NCI-H2081 (cell line): ENCODE measurements at regions not wholly inside any gene's neighbourhood (a gene's known extent, or its start where the extent isn't known, plus 50 kb on each side); places are given as distances from the start of the nearest gene placed in this dataset.
"Not testable (repeated sequence)": the region's sequence is repeated elsewhere in the genome, so short reads cannot be mapped to it uniquely, and the experiment has no call there.

Experiments
- DNase-seq, 2 experiments: peaks; one replicate each; lab custom pipeline; 2025; lab: John Stamatoyannopoulos, UW

- no peak for DNase-seq
These were observed 56.3 kb upstream of the PRDM9 start for GRCh38 chr5:23451156-23451555.

DNA sequence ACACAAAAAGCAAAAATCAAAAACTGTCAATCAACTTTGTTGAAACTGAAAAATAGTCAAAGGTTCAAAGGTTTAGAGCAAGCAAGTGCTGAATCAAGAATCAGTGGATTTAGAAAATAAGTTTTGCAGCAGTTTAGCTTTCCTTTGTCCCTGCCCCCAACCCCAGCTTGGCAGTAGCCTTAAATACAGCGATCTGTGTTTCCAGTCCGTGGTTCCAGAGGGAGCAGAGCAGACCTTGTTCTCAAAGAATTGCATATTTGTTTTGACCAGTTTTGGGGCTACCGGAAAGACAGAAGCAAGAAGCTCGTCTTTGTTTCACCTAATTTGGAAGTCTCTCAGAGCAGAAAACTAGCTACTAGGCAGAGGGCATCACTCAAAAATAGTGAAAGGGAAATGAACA, 57.2 kb upstream of the PRDM9 start:
- DNase-seq, result peak in 1 of 2 experiments; percentile 15

- no peak for DNase-seq
These were observed 58.8 kb upstream of the PRDM9 start for GRCh38 chr5:23448627-23449026.

DNA sequence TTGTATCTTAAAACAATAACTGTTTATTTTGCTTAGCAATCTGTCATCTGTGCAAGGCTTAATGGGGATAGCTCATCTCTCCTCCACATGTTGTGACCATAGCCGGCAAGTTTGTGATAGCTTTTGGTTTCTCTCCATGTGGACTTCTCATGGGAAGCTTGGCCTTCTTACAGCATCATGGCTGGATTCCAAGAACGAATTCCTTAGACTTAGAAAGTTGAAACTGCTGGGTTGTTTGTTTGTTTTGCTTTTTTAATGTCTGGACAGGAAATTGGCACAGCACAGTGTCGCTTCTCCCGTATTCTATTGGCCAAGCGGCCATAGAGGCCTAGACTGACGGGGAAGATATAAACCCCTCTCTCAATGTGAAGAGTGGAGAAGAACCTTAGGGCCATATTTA, 61.0 kb upstream of the PRDM9 start:
- DNase-seq, result no peak

GRCh38 chr5:23445573-23445972, 61.8 kb upstream of the PRDM9 start:
- DNase-seq, result no peak

DNA sequence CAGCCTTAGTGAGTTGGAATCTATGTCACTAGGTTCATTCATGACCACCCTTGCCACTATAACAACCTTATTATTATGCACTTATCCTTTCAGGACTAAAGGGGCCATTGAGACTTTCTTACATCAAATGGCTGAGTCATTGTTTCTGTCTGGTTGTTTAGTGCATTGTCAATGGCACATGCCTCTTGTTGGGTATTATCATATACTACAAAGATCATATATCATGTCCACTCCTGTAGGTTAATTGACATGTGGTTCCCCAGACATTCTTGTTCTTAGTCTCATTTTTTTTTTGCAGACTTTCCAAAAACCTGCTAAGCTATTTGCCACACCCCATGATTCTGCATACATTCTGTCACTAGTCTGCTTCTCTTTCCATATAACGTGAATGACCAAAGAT, 66.7 kb upstream of the PRDM9 start:
- DNase-seq, result no peak

- no peak for DNase-seq
These were observed 70.4 kb upstream of the PRDM9 start for GRCh38 chr5:23437011-23437410.

DNA sequence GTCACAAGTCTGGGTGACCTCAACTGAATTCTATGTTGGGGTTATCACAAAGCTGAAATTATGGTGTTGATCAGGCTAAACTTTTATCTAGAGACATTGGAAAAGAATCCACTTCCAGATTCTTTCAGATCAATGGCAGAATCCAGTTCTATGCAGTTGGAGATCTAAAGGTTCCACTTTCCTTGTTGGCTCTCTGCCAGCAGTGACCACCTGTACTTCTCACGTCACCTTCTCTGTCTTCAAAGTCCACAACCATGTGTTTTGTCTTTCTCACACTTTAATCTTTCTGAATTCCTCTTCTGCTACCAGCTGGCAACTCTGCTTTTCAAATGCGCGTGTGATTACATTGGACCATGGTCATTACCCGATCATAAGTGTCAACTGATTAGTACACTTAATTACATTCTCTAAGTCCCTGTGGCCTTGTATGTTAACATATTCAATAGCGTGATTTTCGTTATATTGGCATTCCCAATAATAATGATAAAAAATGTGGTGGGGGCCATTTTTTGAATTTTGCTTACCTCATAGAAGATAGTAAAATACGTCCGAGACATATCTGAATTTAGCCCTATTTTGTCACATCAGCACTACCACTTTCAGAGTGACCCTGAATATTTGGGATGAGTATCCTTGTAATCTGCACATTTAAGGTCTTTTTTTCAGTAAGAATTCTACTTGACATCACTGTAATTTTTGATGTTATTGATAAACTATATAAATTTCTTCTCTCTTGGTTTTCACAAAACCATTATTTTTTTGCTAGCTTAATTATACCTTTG, 73.7 kb upstream of the PRDM9 start:
- no peak for DNase-seq

DNA sequence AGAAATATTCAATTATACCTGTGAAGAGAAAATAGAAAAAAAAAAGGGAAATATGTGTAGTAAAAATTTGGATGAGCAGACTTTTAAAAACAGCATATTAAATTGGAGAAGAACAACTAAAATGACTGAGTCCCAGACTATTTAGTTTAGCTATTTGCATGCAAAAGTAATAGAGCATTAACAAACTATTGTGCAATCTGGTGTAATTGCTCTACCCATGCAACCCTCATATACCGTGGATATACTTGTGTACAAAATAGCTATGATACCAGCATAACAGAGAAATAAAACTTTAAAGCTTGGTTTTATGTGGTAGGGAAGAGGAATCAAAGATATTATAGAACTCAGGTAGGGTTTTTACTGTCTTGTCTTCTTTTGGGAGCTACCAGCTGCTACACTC, 78.7 kb upstream of the PRDM9 start:
- DNase-seq, result no peak

DNA sequence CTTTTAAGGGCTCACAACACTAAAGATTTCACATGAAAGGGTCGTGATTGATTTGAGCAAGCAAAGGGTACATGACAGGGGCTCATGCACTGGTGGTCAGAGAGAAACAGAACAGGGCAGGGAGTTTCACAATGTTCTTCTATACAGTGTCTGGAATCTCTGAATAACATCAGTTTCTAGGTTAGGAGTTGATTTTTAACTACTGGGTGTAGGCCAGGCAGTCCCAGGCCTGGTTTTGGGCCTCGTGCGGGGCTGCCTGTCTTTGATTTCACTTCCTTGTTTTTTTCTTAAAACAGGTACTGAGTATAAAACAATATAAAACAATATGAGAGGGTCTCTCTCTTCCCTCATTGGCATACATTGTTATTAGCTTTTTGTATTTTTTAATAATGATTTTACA, 87.2 kb upstream of the PRDM9 start:
- not testable (repeated sequence) for DNase-seq

GRCh38 chr5:23419115-23419514, 88.3 kb upstream of the PRDM9 start:
- peak; percentile 87 to 98 for DNase-seq

GRCh38 chr5:23412515-23412914, 94.9 kb upstream of the PRDM9 start:
- no peak for DNase-seq

DNA sequence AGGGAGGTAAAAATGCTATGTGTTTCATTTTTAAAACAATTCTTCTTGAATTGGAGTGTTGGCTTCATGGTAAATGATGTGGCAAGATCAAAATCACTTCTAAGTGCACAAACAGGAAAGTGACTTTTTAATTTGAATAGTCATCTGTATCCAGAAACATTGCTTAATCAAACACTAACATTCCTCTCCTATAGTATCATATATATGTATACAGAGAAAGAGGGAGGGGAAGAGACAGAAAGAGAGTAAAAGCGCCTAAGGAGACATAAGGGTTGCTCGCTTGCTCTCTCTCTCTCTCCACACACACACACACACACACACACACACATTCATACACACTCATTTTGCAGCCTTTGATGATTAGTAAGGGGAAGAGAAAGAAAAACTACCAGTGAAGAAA, 95.4 kb upstream of the PRDM9 start:
- peak in 1 of 2 experiments; percentile 27 for DNase-seq

DNA sequence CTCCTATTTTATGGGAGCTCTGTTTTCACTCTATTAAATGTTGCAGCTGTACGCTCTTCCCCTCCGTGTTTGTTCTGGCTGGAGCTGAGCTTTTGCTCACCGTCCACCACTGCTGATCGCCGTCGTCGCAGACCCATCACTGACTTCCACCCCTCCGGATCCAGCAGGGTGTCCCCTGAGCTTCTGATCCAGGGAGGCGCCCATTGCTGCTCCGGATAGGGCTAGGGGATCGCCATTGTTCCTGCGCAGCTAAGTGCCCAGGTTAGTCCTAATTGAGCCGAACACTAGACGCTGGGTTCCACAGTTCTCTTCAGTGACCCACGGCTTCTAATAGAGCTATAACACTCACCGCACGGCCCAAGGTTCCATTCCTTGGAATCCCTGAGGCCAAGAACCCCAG, 96.2 kb upstream of the PRDM9 start:
- peak; percentile 62 to 85 for DNase-seq

- DNase-seq, result peak; percentile 53 to 85
These were observed 96.6 kb upstream of the PRDM9 start for GRCh38 chr5:23410775-23411174.

DNA sequence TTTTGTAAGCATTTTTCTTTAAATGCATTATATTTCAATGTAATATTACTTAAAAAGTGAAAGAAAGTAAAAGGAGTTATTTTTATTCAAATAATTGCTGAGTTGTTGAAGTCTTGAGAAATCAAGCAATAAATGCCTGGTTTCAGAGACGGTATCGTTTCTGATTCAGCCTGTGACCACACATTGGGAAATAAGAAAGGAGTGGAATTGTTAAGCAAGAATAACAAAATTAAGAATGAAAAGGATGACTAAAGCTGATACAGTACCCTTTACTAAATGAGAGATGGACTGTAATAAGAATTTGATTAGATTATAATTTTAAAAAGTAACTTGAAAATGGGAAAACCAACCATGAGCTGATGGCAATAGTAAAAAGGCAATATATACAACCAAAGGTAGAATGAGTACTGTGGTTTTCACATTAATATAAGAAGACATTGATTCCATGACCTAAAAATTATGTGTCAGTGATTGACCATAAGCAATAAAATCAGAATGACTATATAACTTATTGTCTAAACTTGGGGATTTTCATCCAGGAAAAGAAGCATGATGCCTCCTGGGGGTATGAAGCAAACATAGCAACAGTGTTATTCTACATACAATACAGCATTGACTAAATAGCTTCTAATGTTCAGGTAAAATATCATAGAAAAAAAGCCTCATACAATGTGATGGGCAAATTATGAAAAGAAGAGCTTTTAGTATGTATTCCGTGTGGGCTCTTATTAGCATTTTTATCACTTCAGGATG, 101.9 kb upstream of the PRDM9 start:
- no peak for DNase-seq

GRCh38 chr5:23402585-23402984, 104.8 kb upstream of the PRDM9 start:
- DNase-seq, result no peak

- DNase-seq, result no peak
These were observed 106.5 kb upstream of the PRDM9 start for GRCh38 chr5:23400951-23401350.

DNA sequence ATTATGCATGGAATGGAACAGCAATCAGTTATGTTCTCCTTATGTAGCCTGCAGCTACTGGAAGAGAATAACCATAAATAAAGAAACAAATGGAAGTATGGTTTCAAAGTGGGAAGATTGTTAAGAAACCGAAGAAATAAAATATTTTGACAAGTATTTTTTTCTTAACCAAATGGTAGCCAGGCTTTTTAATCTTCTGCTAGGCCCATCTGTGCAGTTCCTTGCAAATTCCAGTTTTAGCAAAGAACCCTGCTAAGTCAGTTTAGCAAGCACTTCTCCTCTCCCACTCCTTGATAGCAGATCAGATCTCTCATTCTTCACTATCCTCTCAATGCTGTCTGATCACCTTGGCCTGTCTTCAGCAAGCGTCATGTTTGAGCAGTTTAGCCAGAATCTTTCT, 111.1 kb upstream of the PRDM9 start:
- no peak for DNase-seq

DNA sequence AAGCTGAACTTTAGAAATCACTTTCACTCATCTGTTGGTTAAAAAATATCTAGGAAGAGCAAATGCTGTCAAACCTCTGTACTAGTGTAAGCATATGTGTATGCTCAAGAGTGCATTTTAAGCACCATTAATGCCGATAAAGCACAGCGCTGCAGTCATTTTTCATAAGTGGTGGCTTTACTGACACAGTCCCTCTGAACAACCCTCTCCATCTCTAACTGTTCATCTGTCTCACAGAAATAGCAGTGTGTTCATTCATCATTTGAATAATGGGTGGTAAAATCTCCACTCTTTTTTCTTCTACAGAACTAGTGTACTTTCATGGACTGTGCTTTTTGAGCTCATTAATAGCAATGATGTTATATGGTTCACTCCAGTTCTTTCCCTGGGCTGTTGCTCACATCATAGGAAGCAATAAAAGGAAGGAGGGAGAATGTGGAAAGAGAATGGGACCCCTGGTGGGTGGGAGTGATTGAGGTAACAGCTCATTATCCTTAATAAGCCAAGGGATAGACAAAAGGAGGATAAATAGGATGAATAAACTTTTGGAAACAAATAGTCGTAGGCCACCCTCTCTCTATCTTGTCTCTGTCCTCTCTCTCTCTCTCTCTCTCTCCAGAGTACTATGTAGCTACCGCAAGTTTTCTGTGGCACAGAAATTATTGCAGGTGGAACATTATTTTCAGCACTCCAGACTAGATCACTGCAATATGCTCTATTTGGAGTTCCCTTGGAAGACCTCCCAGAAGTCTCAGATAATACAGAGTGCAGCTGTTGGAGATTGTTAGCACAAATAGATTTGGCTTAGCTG, 117.9 kb upstream of the PRDM9 start:
- peak; percentile 83 to 94 for DNase-seq

- DNase-seq, result no peak
These were observed 122.4 kb upstream of the PRDM9 start for GRCh38 chr5:23385036-23385435.

DNA sequence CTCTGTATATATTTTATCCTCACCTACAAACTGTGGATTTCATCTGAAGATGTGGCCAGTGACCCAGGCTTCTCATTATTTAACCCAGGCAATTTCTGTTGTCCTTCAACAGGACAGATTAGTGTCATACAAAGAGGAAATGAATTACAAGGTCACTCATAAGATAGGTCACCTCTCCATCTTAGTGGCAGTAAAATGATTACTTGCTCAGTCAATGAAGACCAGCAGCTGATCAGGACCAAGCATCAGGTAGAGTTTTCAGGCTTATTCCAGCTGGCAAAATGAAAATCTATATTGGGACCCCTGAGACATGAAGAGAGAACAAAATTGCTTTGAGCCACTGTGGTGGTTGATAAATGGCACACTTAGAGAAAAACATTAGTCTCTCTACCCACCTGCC, 135.2 kb upstream of the PRDM9 start:
- no peak for DNase-seq

DNA sequence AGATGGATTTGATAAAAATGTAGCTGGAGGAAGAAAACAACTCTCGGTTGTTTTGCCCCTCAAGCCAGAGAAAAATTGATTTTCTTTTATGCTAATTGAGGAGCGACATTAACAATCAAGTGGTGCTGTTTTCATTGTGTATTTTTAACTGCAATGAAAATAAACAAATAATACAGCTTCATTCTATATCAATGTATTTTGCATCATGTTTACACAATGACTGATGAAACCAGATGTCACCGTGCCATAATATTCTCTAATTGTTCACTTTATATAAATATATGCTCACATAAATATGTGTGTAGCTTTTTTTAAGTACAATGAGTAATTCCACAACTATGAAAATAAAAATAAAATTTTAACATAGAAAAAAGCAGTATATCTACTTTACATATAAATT, 139.0 kb upstream of the PRDM9 start:
- no peak for DNase-seq
